ENCODE measurements at regions not wholly inside any gene's neighbourhood (a gene's known extent, or its start where the extent isn't known, plus 50 kb on each side); places are given as distances from the start of the nearest gene placed in this dataset.

DNA sequence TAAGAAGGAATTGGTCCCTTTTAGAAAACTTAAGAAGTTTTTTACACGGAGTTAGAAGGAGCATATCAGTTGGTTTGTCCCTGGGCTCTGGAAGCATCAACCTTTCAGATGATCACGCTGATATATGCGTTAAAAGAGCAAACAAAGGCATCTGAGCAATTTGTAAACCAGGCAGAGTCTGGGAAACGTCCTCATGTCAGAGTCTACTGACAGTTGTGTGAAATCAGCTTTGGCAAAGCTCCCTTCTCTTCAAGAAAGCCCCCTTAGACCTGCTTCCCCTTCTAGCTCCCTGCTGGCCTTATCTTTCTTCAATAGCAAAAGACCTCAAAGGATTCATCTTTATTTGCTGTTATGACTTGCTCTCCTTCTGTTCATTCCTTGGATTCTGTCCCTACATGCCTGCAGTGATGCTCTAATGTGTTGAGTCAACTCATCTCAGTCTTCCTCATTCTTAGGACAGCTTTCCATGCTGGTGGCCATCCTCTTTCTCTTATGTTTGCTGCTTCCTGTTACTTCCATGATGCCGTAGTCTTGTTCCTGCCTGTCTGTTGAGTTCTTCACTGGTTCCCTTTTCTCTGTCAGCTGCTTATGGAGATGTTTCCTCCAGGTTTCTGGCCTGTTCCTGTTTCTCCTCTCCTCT is 106.5 kb upstream of the BMPER start:
- Histone ChIP-seq H3K4me3 (ENCODE audit: low read depth, low read length) (no peak overlapping the region), H3K36me3 (ENCODE audit: insufficient read depth, low read length) (no peaks in the 10 kb centered on the region), H3K27ac (ENCODE audit: low read depth, low read length) (no peak overlapping the region), H3K79me2 (ENCODE audit: control insufficient read depth, insufficient read depth, low read length, unreplicated experiment) (no peaks in the 10 kb centered on the region), H3K27me3 (ENCODE audit: insufficient read depth, low read length) (no peaks in the 10 kb centered on the region), H2AFZ (ENCODE audit: low read length, unreplicated experiment) (no peak overlapping the region), H3K4me1 (ENCODE audit: control insufficient read depth, insufficient read depth, low read length, unreplicated experiment) (no peaks in the 10 kb centered on the region)

DNA sequence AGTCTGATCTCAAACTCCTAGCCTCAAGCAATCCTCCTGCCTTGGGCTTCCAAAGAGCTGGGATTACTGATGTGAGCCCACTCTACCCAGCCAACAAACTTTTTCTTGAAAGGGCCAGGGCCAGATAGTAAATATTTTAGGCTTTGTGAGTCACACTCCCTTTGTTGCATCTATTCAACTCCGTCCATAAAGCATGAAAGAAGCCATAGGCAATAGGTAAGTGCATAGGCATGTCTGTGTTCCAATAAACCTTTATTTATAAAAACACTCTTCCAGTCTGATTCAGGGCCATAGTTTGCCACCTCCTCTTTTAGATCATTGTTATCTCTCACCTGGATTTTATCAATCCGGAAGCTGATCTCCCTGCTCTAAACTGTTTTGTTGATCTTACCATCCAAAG is 105.6 kb upstream of the BMPER start:
- no peaks in the 10 kb centered on the region for H3K36me3 ChIP-seq (ENCODE audit: insufficient read depth, low read length)
- no peaks in the 10 kb centered on the region for H3K4me1 ChIP-seq (ENCODE audit: control insufficient read depth, insufficient read depth, low read length, unreplicated experiment)
- no peak overlapping the region for H3K27ac ChIP-seq (ENCODE audit: low read depth, low read length)
- H2AFZ ChIP-seq (ENCODE audit: low read length, unreplicated experiment) = no peak overlapping the region
- no peak overlapping the region for H3K4me3 ChIP-seq (ENCODE audit: low read depth, low read length)
- H3K79me2 ChIP-seq (ENCODE audit: control insufficient read depth, insufficient read depth, low read length, unreplicated experiment) = no peaks in the 10 kb centered on the region
- H3K27me3 ChIP-seq (ENCODE audit: insufficient read depth, low read length) = no peaks in the 10 kb centered on the region

DNA sequence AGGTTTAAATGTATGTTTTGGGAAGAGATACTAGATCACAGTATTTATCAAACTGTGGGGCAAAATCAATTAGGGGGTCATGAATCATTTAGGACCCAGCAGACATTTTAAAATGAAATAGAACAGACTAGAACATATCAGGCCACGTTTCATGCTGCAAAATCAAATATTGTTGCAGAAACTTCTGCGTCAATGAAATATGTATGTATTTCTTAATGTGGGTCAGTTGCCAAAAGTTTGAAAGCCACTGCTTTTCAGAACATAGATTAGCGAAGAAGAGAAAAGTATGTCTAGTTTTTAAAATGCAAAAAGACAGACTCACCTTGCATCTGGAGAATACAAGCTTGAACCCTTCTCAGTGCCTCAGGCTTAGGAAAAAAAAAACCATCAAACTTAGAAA is 102.7 kb upstream of the BMPER start:
- Histone ChIP-seq H3K79me2 (ENCODE audit: control insufficient read depth, insufficient read depth, low read length, unreplicated experiment) (no peaks in the 10 kb centered on the region), H3K4me3 (ENCODE audit: low read depth, low read length) (no peak overlapping the region), H2AFZ (ENCODE audit: low read length, unreplicated experiment) (no peak overlapping the region), H3K27me3 (ENCODE audit: insufficient read depth, low read length) (no peaks in the 10 kb centered on the region), H3K36me3 (ENCODE audit: insufficient read depth, low read length) (no peaks in the 10 kb centered on the region), H3K4me1 (ENCODE audit: control insufficient read depth, insufficient read depth, low read length, unreplicated experiment) (peaks cover 26% of the 10 kb centered on the region), H3K27ac (ENCODE audit: low read depth, low read length) (no peak overlapping the region)

DNA sequence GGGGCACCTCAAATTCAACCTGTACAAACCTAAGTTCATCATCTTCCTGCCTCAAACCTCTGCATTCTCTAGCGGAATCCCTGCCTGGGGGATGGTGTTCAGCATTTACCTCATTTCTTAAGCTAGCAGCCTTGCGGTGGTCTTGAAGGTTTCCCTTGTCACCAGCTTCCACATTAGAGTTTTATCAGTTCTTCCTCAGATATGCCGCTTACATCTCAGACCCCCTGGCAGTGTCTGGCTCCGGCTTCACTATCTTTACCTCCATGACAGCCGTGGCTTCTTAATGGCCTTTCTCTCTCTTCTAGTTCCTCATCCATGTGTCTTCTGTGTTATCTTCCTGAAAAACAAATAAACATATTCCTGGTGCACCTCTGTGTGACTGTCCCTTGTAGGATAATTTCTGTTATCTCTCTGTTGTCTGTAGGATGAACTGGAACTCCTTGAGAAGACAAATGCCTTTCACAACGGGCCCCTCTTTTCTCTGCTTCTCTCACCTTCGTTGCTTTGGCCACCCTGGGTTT is 101.1 kb upstream of the BMPER start:
- H3K27ac ChIP-seq (ENCODE audit: low read depth, low read length) = no peak overlapping the region
- H3K27me3 ChIP-seq (ENCODE audit: insufficient read depth, low read length) = no peaks in the 10 kb centered on the region
- H3K4me3 ChIP-seq (ENCODE audit: low read depth, low read length) = no peak overlapping the region

GRCh38 chr7:33805630-33806233 is 99.6 kb upstream of the BMPER start:
- Histone ChIP-seq H2AFZ (ENCODE audit: low read length, unreplicated experiment) (peak overlapping the region; percentile 1), H3K4me3 (ENCODE audit: low read depth, low read length) (no peak overlapping the region), H3K36me3 (ENCODE audit: insufficient read depth, low read length) (no peaks in the 10 kb centered on the region)

More for the DNA sequence above, 101.1 kb upstream of the BMPER start:
- H2AFZ ChIP-seq (ENCODE audit: low read length, unreplicated experiment) = no peak overlapping the region
- peaks cover 42% of the 10 kb centered on the region for H3K4me1 ChIP-seq (ENCODE audit: control insufficient read depth, insufficient read depth, low read length, unreplicated experiment)
- no peaks in the 10 kb centered on the region for H3K36me3 ChIP-seq (ENCODE audit: insufficient read depth, low read length)
- H3K79me2 ChIP-seq (ENCODE audit: control insufficient read depth, insufficient read depth, low read length, unreplicated experiment) = no peaks in the 10 kb centered on the region

DNA sequence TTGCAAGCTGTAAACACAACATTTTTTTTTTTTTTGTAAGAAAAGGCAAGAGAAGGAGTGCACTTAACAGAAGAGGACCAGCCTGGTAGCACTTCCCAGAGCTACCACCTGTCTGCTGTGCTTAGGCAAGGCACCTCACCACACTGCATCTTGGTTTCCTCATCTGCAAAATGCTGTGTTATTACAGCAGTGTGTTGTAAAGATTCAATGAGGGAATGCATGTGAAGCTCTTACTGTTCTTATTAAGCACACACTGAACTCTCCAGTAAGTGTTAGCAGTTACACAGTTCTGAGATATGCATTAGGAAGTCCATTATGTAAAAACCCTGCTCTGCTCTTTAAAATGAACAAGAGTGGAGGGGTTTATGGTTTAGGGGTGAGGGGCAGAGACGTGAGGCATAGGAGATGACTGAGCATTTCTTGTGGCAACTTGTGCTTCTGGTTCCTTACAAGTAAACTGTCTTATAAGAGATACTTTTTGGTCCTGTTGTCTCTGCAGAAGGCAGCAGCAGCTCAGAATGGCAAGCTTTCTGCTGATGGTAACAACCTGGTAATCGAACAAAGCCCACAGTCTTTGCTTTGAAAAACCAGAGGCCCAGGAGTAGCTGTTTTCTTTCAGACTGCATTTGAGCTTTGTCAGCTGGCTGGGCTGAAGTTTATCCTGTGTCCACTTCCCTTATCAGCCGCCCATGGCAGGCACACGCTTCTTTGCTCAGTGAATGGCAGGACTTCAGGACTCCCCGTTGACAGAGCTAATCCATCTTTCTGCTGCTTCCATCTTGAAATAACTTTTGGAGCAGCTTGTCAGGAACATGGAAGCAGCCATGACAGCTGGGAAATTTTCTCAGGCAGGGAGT is 98.8 kb upstream of the BMPER start:
- Histone ChIP-seq H3K36me3 (ENCODE audit: insufficient read depth, low read length) (no peaks in the 10 kb centered on the region), H3K27me3 (ENCODE audit: insufficient read depth, low read length) (no peaks in the 10 kb centered on the region), H3K4me3 (ENCODE audit: low read depth, low read length) (no peak overlapping the region), H3K4me1 (ENCODE audit: control insufficient read depth, insufficient read depth, low read length, unreplicated experiment) (peaks cover 46% of the 10 kb centered on the region), H2AFZ (ENCODE audit: low read length, unreplicated experiment) (no peak overlapping the region), H3K27ac (ENCODE audit: low read depth, low read length) (peak overlapping the region; percentile 96), H3K79me2 (ENCODE audit: control insufficient read depth, insufficient read depth, low read length, unreplicated experiment) (no peaks in the 10 kb centered on the region)

More at GRCh38 chr7:33805630-33806233, 99.6 kb upstream of the BMPER start:
- H3K4me1 ChIP-seq (ENCODE audit: control insufficient read depth, insufficient read depth, low read length, unreplicated experiment) = peaks cover 46% of the 10 kb centered on the region
- no peaks in the 10 kb centered on the region for H3K79me2 ChIP-seq (ENCODE audit: control insufficient read depth, insufficient read depth, low read length, unreplicated experiment)
- peak overlapping the region; percentile 96; the same call in 1 of the 2 replicates for H3K27ac ChIP-seq (ENCODE audit: low read depth, low read length)
- no peaks in the 10 kb centered on the region for H3K27me3 ChIP-seq (ENCODE audit: insufficient read depth, low read length)

DNA sequence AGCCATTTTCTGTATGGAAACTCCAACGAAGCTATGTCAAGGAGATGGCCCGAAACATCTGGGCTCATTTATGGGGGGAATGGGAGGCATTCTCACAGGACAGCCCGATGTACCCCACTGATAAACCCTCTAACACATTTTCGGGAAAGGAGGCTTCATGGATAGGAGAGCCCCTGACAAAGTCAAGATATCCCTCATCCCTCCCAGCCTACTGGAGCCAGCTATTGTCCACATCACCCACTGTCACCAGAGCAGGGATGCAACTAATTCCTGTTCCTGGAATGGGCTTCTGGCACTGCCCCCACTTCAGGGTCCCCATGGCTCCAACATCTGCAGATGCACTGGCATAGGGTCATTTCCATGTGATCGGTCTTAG is 98.2 kb upstream of the BMPER start:
- no peaks in the 10 kb centered on the region for H3K36me3 ChIP-seq (ENCODE audit: insufficient read depth, low read length)
- H3K4me1 ChIP-seq (ENCODE audit: control insufficient read depth, insufficient read depth, low read length, unreplicated experiment) = peaks cover 46% of the 10 kb centered on the region
- no peak overlapping the region for H2AFZ ChIP-seq (ENCODE audit: low read length, unreplicated experiment)
- H3K27me3 ChIP-seq (ENCODE audit: insufficient read depth, low read length) = no peaks in the 10 kb centered on the region
- H3K27ac ChIP-seq (ENCODE audit: low read depth, low read length) = peak overlapping the region; percentile 96
- H3K4me3 ChIP-seq (ENCODE audit: low read depth, low read length) = no peak overlapping the region
- H3K79me2 ChIP-seq (ENCODE audit: control insufficient read depth, insufficient read depth, low read length, unreplicated experiment) = no peaks in the 10 kb centered on the region

DNA sequence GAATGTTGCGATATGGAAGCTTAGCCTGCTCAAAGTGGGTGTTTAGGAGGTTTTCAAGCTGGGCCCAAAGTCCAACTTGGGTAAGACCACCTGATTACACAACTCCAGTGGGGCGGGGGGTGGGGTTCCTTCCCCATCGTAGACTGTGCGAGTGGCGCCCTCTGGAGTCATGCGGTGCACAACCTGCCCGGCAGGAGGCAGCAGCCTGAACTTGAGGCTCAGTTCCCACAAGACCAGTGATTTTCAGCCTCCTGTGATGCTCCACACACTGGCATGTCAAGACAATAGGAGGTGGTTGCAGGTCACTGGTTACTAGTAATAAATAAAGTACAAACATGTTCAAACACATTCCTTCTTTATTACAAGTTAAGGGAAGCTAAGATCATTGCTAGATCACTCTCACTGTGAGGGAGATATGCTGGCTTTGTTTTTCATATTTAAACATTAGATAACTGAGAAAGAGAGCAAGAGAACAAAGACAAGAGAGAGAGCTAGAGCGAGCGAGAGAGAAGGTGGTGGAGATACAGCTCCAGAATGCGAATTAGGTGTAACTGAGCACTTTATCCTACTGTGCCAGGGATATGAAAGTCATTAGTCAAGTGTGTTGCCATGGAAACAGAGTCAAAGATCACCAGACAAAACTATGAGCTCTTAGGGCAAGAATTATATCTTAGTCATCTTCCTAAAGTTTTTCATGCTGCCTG is 97.4 kb upstream of the BMPER start:
- peak overlapping the region; percentile 65 for H2AFZ ChIP-seq (ENCODE audit: low read length, unreplicated experiment)
- H3K27ac ChIP-seq (ENCODE audit: low read depth, low read length) = peak overlapping the region; percentile 96
- H3K27me3 ChIP-seq (ENCODE audit: insufficient read depth, low read length) = no peaks in the 10 kb centered on the region
- peaks cover 46% of the 10 kb centered on the region for H3K4me1 ChIP-seq (ENCODE audit: control insufficient read depth, insufficient read depth, low read length, unreplicated experiment)
- H3K79me2 ChIP-seq (ENCODE audit: control insufficient read depth, insufficient read depth, low read length, unreplicated experiment) = no peaks in the 10 kb centered on the region
- peak overlapping the region; percentile 42 for H3K4me3 ChIP-seq (ENCODE audit: low read depth, low read length)
- H3K36me3 ChIP-seq (ENCODE audit: insufficient read depth, low read length) = no peaks in the 10 kb centered on the region

DNA sequence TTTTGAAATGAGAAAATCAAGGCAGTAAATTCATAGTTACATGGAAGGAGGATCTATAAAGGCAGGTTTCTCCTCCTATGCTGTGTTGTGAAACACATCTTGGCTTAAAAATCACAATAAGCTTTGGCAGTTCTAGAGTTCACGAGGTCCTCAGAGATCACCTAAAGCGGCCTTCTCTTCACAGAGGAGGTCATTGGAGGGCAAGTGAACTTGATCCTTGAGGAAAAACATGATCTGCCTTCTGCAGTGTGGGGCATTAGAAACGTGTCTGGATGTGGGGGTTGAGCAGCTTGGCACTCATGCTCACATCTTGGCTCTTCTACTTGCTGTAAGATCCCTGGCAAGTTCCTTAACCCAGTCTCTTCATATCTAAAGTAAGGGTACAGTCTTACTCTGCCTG is 96.1 kb upstream of the BMPER start:
- H3K27ac ChIP-seq (ENCODE audit: low read depth, low read length) = peak overlapping the region; percentile 96
- H3K4me1 ChIP-seq (ENCODE audit: control insufficient read depth, insufficient read depth, low read length, unreplicated experiment) = peaks cover 48% of the 10 kb centered on the region
- H3K27me3 ChIP-seq (ENCODE audit: insufficient read depth, low read length) = no peaks in the 10 kb centered on the region
- no peaks in the 10 kb centered on the region for H3K36me3 ChIP-seq (ENCODE audit: insufficient read depth, low read length)
- H3K79me2 ChIP-seq (ENCODE audit: control insufficient read depth, insufficient read depth, low read length, unreplicated experiment) = no peaks in the 10 kb centered on the region
- peak overlapping the region; percentile 39 for H2AFZ ChIP-seq (ENCODE audit: low read length, unreplicated experiment)
- H3K4me3 ChIP-seq (ENCODE audit: low read depth, low read length) = no peak overlapping the region

- Histone ChIP-seq H3K27ac (ENCODE audit: low read depth, low read length) (no peak overlapping the region), H3K27me3 (ENCODE audit: insufficient read depth, low read length) (no peaks in the 10 kb centered on the region), H3K4me1 (ENCODE audit: control insufficient read depth, insufficient read depth, low read length, unreplicated experiment) (peaks cover 54% of the 10 kb centered on the region), H3K36me3 (ENCODE audit: insufficient read depth, low read length) (no peaks in the 10 kb centered on the region), H3K4me3 (ENCODE audit: low read depth, low read length) (no peak overlapping the region), H3K79me2 (ENCODE audit: control insufficient read depth, insufficient read depth, low read length, unreplicated experiment) (no peaks in the 10 kb centered on the region), H2AFZ (ENCODE audit: low read length, unreplicated experiment) (no peak overlapping the region)
Measured at GRCh38 chr7:33810356-33810755, 95.0 kb upstream of the BMPER start.
